Uterus (tissue), 2 donors: ENCODE measurements at regions not wholly inside any gene's neighbourhood (a gene's known extent, or its start where the extent isn't known, plus 50 kb on each side); places are given as distances from the start of the nearest gene placed in this dataset.

Experiments
- POLR2A ChIP-seq, 2 donors: fragments of 450-650 bp; IDR thresholded peaks; one replicate each; pipeline ENCODE4 v1.6.1; 2016; ENCODE audit warnings: antibody characterized with exemption in 2 of 2, mild to moderate bottlenecking in 1 of 2, moderate library complexity in 1 of 2
- TF ChIP-seq, protein P1 (sequence below), 4 experiments: fragments of 200-600 bp in 2 of 4; fragments of 450-650 bp in 2 of 4; sonication (generic) in 2 of 4; IDR thresholded peaks; one replicate each; pipeline ENCODE4 v1.5.1; 2016 to 2019; ENCODE audit warnings: antibody characterized with exemption in 4 of 4, mild to moderate bottlenecking in 2 of 4, moderate library complexity in 1 of 4

DNA sequence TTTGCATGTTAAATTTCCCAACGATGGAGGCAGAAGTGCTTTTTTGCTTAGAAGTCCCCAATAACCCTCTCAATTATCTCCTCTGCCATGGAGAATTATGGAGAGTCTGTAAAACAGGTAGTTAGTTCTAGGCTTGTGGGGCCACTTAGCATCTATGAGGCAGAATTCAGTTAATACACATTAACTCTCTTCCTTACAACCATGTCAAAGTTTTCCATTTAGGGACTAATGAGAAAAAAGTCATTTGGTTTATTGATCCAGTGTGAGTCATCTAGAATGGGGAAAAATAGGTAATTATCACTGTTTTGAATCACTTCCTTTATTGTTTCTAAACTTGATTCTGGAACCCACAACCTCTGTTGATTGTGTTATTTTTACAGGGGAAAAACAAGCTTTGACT, 229.1 kb upstream of the COX10 start:
- TF ChIP-seq, protein P1, sequence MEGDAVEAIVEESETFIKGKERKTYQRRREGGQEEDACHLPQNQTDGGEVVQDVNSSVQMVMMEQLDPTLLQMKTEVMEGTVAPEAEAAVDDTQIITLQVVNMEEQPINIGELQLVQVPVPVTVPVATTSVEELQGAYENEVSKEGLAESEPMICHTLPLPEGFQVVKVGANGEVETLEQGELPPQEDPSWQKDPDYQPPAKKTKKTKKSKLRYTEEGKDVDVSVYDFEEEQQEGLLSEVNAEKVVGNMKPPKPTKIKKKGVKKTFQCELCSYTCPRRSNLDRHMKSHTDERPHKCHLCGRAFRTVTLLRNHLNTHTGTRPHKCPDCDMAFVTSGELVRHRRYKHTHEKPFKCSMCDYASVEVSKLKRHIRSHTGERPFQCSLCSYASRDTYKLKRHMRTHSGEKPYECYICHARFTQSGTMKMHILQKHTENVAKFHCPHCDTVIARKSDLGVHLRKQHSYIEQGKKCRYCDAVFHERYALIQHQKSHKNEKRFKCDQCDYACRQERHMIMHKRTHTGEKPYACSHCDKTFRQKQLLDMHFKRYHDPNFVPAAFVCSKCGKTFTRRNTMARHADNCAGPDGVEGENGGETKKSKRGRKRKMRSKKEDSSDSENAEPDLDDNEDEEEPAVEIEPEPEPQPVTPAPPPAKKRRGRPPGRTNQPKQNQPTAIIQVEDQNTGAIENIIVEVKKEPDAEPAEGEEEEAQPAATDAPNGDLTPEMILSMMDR (IDR thresholded peaks at IDR 0.05), result no peak
- TF ChIP-seq POLR2A (IDR thresholded peaks at IDR 0.05), result no peak
